ENCODE measurements at regions not wholly inside any gene's neighbourhood (a gene's known extent, or its start where the extent isn't known, plus 50 kb on each side); places are given as distances from the start of the nearest gene placed in this dataset.

- no peak overlapping the region for H3K27ac ChIP-seq
- ChIA-PET CTCF (no interaction called here), POLR2A (ENCODE audit: low non-redundant PET) (no interaction called here)
- TF ChIP-seq CTCF (conservative IDR thresholded peaks at IDR 0.05; ENCODE audit: low read depth) = no peak
- DNase-seq (ENCODE audit: low spot score) = no peak
Observed at GRCh38 chr2:21407851-21408250, 284.1 kb downstream of the TDRD15 start.

GRCh38 chr2:21411741-21412140 is 288.0 kb downstream of the TDRD15 start:
- CTCF ChIA-PET = interaction anchor here (0.7 kb wide), 1 partner anchor 14 kb away, joined by 3 read pairs; no protein-coding TSS in a partner anchor
- no peak overlapping the region for H3K27ac ChIP-seq
- POLR2A ChIA-PET (ENCODE audit: low non-redundant PET) = no interaction called here

GRCh38 chr2:21412944-21413443 is 289.2 kb downstream of the TDRD15 start:
- H3K27ac ChIP-seq = no peak overlapping the region
- CTCF ChIA-PET = no interaction called here

More at GRCh38 chr2:21411741-21412140, 288.0 kb downstream of the TDRD15 start:
- no peak for TF ChIP-seq CTCF (conservative IDR thresholded peaks at IDR 0.05; ENCODE audit: low read depth)
- DNase-seq (ENCODE audit: low spot score) = no peak

GRCh38 chr2:21415234-21415633 is 291.5 kb downstream of the TDRD15 start:
- POLR2A ChIA-PET (ENCODE audit: low non-redundant PET) = no interaction called here
- no peak for DNase-seq (ENCODE audit: low spot score)
- CTCF ChIA-PET = no interaction called here
- TF ChIP-seq CTCF (conservative IDR thresholded peaks at IDR 0.05; ENCODE audit: low read depth) = no peak
- no peak overlapping the region for H3K27ac ChIP-seq

More at GRCh38 chr2:21412944-21413443, 289.2 kb downstream of the TDRD15 start:
- no peak for DNase-seq (ENCODE audit: low spot score)
- POLR2A ChIA-PET (ENCODE audit: low non-redundant PET) = no interaction called here
- TF ChIP-seq CTCF (conservative IDR thresholded peaks at IDR 0.05; ENCODE audit: low read depth) = no peak

- POLR2A ChIA-PET (ENCODE audit: low non-redundant PET) = no interaction called here
Observed at GRCh38 chr2:21416226-21416625, 292.5 kb downstream of the TDRD15 start.

GRCh38 chr2:21418456-21418855 is 294.7 kb downstream of the TDRD15 start:
- CTCF ChIA-PET = no interaction called here
- POLR2A ChIA-PET (ENCODE audit: low non-redundant PET) = no interaction called here
- no peak overlapping the region for H3K27ac ChIP-seq
- TF ChIP-seq CTCF (conservative IDR thresholded peaks at IDR 0.05; ENCODE audit: low read depth) = no peak
- no peak for DNase-seq (ENCODE audit: low spot score)

More at GRCh38 chr2:21416226-21416625, 292.5 kb downstream of the TDRD15 start:
- TF ChIP-seq CTCF (conservative IDR thresholded peaks at IDR 0.05; ENCODE audit: low read depth) = no peak
- no peak for DNase-seq (ENCODE audit: low spot score)
- CTCF ChIA-PET = no interaction called here
- no peak overlapping the region for H3K27ac ChIP-seq
